ENCODE measurements at regions not wholly inside any gene's neighbourhood (a gene's known extent, or its start where the extent isn't known, plus 50 kb on each side); places are given as distances from the start of the nearest gene placed in this dataset.

DNA sequence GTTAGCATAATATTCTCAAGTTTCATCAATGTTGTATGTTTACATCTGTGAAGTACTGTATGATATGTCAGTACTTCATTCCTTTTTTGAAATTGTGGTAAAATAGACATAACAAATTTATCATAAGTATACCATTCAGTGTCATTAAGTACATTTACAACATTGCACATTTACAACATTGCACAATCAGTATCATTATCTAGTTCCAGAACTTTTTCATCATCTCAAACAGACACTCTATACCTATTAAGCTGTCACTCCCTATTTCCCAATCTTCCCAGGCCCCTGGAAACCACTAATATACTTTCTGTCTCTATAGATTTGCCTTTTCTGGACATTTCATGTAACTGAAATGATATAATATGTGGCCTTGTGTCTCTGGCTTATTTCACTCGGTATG, 75.1 kb upstream of the ATG10 start:
- ChIA-PET CTCF (no interaction called here), POLR2A (no interaction called here)
- no peaks in the 10 kb centered on the region for H3K36me3 Mint-ChIP-seq (ENCODE audit: insufficient read depth, unreplicated experiment)
- no peak overlapping the region for H3K27ac Mint-ChIP-seq (ENCODE audit: unreplicated experiment)
- TF ChIP-seq, protein P1, sequence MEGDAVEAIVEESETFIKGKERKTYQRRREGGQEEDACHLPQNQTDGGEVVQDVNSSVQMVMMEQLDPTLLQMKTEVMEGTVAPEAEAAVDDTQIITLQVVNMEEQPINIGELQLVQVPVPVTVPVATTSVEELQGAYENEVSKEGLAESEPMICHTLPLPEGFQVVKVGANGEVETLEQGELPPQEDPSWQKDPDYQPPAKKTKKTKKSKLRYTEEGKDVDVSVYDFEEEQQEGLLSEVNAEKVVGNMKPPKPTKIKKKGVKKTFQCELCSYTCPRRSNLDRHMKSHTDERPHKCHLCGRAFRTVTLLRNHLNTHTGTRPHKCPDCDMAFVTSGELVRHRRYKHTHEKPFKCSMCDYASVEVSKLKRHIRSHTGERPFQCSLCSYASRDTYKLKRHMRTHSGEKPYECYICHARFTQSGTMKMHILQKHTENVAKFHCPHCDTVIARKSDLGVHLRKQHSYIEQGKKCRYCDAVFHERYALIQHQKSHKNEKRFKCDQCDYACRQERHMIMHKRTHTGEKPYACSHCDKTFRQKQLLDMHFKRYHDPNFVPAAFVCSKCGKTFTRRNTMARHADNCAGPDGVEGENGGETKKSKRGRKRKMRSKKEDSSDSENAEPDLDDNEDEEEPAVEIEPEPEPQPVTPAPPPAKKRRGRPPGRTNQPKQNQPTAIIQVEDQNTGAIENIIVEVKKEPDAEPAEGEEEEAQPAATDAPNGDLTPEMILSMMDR (IDR thresholded peaks at IDR 0.05; ENCODE audit: insufficient read depth in 1 of 2, low read depth in 1 of 2, low read length in 1 of 2, severe bottlenecking in 1 of 2, unreplicated experiment in 1 of 2) = no peak
- H3K4me1 Mint-ChIP-seq (ENCODE audit: low read depth, unreplicated experiment) = no peaks in the 10 kb centered on the region
- no TSS peak for BruUV-seq (replicated peaks)
- Histone ChIP-seq H3K4me1 (no peaks in the 10 kb centered on the region), H3K36me3 (ENCODE audit: control insufficient read depth, insufficient read depth, low read length) (no peaks in the 10 kb centered on the region), H3K27me3 (replicated peaks; ENCODE audit: control insufficient read depth, insufficient read depth, low read length) (no peaks in the 10 kb centered on the region), H3K9me3 (no peaks in the 10 kb centered on the region), H3K4me3 (ENCODE audit: low read depth, low read length) (no peak overlapping the region)
- intact Hi-C loops (cut with micrococcal nuclease; ENCODE audit: unreplicated experiment) = no loop called here
- no peaks in the 10 kb centered on the region for H3K27me3 Mint-ChIP-seq (ENCODE audit: insufficient read depth, unreplicated experiment)
- no peak for DNase-seq
- peaks cover 19% of the 10 kb centered on the region for H3K9me3 Mint-ChIP-seq (ENCODE audit: unreplicated experiment)
- H3K4me3 Mint-ChIP-seq (ENCODE audit: unreplicated experiment) = no peak overlapping the region

DNA sequence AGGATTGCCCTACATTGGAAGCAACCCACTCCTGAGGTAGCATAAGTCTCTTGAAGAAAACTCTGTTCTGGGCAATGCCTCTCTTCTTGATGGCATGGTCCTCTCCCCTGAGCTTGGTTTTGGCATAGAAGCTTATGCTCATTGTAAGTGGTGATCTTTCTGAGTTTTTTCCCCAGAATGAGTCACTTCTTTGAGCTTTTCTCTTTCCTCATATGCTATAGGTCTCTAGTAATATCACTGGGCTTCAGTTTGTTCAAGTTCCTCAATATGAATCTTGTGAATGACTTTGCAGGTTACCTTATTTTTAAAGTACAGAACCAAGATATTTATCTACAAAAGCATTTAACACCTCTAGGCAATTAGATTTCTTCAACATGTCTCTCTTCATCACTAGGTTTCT, 76.5 kb upstream of the ATG10 start:
- no peaks in the 10 kb centered on the region for H3K4me1 ChIP-seq
- Mint-ChIP-seq H3K36me3 (ENCODE audit: insufficient read depth, unreplicated experiment) (no peaks in the 10 kb centered on the region), H3K4me3 (ENCODE audit: unreplicated experiment) (no peak overlapping the region), H3K27me3 (ENCODE audit: insufficient read depth, unreplicated experiment) (no peaks in the 10 kb centered on the region), H3K9me3 (ENCODE audit: unreplicated experiment) (peaks cover 19% of the 10 kb centered on the region), H3K4me1 (ENCODE audit: low read depth, unreplicated experiment) (no peaks in the 10 kb centered on the region), H3K27ac (ENCODE audit: unreplicated experiment) (no peak overlapping the region)
- intact Hi-C loops (cut with micrococcal nuclease; ENCODE audit: unreplicated experiment) = no loop called here
- H3K4me3 ChIP-seq (ENCODE audit: low read depth, low read length) = no peak overlapping the region
- H3K36me3 ChIP-seq (ENCODE audit: control insufficient read depth, insufficient read depth, low read length) = no peaks in the 10 kb centered on the region
- TF ChIP-seq, protein P1 (IDR thresholded peaks at IDR 0.05; ENCODE audit: insufficient read depth in 1 of 2, low read depth in 1 of 2, low read length in 1 of 2, severe bottlenecking in 1 of 2, unreplicated experiment in 1 of 2) = no peak
- peaks cover 10% of the 10 kb centered on the region for H3K9me3 ChIP-seq
- no TSS peak for BruUV-seq (replicated peaks)
- POLR2A ChIA-PET = no interaction called here
- H3K27me3 ChIP-seq (replicated peaks; ENCODE audit: control insufficient read depth, insufficient read depth, low read length) = no peaks in the 10 kb centered on the region
- no peak for DNase-seq
- CTCF ChIA-PET = no interaction called here

DNA sequence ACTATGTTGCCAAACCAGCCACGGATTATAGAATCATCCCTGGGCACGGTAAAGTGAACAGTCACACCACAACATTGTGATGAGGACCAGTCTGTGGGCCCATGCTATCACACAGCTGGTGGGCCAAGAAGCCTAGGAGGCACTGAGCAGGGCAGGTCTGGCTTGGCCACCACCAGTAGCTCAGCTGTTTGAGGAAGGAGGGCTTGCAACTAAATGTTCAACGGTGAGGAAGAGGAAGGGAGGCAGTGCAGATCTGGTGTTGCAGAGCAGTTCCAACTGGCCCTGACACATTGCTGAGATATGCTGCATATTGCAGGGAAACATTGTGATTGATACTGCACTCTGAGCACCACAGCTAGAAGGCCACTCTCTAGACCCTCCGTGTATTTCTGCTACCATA, 77.9 kb upstream of the ATG10 start:
- H3K27me3 ChIP-seq (replicated peaks; ENCODE audit: control insufficient read depth, insufficient read depth, low read length) = no peaks in the 10 kb centered on the region
- ChIA-PET POLR2A (no interaction called here), CTCF (no interaction called here)
- peaks cover 12% of the 10 kb centered on the region for H3K9me3 ChIP-seq
- H3K4me3 Mint-ChIP-seq (ENCODE audit: unreplicated experiment) = no peak overlapping the region
- TF ChIP-seq, protein P1 (IDR thresholded peaks at IDR 0.05; ENCODE audit: insufficient read depth in 1 of 2, low read depth in 1 of 2, low read length in 1 of 2, severe bottlenecking in 1 of 2, unreplicated experiment in 1 of 2) = no peak
- H3K36me3 Mint-ChIP-seq (ENCODE audit: insufficient read depth, unreplicated experiment) = no peaks in the 10 kb centered on the region
- no peaks in the 10 kb centered on the region for H3K36me3 ChIP-seq (ENCODE audit: control insufficient read depth, insufficient read depth, low read length)
- H3K27ac Mint-ChIP-seq (ENCODE audit: unreplicated experiment) = no peak overlapping the region
- no peak for DNase-seq
- H3K4me1 ChIP-seq = no peaks in the 10 kb centered on the region
- H3K9me3 Mint-ChIP-seq (ENCODE audit: unreplicated experiment) = peaks cover 27% of the 10 kb centered on the region
- no TSS peak for BruUV-seq (replicated peaks)
- intact Hi-C loops (cut with micrococcal nuclease; ENCODE audit: unreplicated experiment) = no loop called here
- H3K4me1 Mint-ChIP-seq (ENCODE audit: low read depth, unreplicated experiment) = no peaks in the 10 kb centered on the region
- H3K27me3 Mint-ChIP-seq (ENCODE audit: insufficient read depth, unreplicated experiment) = no peaks in the 10 kb centered on the region
- H3K4me3 ChIP-seq (ENCODE audit: low read depth, low read length) = no peak overlapping the region
